ENCODE measurements at regions not wholly inside any gene's neighbourhood (a gene's known extent, or its start where the extent isn't known, plus 50 kb on each side); places are given as distances from the start of the nearest gene placed in this dataset.

DNA sequence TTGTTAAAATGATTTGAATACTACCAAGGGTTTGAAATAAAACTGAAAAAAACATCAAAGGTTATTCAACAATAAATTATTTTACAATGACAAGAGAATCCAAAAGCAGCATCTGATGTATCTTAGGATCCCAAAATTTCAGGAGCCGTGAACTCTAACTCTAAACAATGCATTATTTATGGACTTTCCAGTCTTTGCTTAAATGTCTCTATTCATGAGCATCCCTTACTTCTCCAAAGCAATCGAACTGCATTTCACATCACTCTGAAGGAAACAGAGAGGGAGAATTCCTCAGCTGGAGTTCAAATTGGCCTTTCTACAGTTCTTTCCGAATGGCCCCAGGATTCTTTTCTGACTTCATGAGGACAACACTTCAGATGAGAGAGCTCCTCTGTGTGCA is 229.1 kb downstream of the CBLN4 start:
- TF ChIP-seq, protein P1, sequence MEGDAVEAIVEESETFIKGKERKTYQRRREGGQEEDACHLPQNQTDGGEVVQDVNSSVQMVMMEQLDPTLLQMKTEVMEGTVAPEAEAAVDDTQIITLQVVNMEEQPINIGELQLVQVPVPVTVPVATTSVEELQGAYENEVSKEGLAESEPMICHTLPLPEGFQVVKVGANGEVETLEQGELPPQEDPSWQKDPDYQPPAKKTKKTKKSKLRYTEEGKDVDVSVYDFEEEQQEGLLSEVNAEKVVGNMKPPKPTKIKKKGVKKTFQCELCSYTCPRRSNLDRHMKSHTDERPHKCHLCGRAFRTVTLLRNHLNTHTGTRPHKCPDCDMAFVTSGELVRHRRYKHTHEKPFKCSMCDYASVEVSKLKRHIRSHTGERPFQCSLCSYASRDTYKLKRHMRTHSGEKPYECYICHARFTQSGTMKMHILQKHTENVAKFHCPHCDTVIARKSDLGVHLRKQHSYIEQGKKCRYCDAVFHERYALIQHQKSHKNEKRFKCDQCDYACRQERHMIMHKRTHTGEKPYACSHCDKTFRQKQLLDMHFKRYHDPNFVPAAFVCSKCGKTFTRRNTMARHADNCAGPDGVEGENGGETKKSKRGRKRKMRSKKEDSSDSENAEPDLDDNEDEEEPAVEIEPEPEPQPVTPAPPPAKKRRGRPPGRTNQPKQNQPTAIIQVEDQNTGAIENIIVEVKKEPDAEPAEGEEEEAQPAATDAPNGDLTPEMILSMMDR (conservative IDR thresholded peaks at IDR 0.05 in 1 of 2, IDR thresholded peaks at IDR 0.05 in 1 of 2; ENCODE audit: low read depth in 1 of 2, low read length in 2 of 2): no peak
- no peak for TF ChIP-seq EZH2 (IDR thresholded peaks at IDR 0.05; ENCODE audit: low read length, missing control alignments)

All from fibroblast of lung (primary cell).